WI38 (cell line): ENCODE measurements at regions not wholly inside any gene's neighbourhood (a gene's known extent, or its start where the extent isn't known, plus 50 kb on each side); places are given as distances from the start of the nearest gene placed in this dataset.

Experiments
- H3K4me3 ChIP-seq: 2 replicates; pipeline ENCODE4 v1.5.1; 2011; ENCODE audit warnings: low read depth, mild to moderate bottlenecking, control low read depth, low read length
- CTCF ChIP-seq: IDR thresholded peaks from 2 replicates; pipeline ENCODE4 v1.5.1; 2012; ENCODE audit warnings: low read depth, mild to moderate bottlenecking, control low read depth, low read length

DNA sequence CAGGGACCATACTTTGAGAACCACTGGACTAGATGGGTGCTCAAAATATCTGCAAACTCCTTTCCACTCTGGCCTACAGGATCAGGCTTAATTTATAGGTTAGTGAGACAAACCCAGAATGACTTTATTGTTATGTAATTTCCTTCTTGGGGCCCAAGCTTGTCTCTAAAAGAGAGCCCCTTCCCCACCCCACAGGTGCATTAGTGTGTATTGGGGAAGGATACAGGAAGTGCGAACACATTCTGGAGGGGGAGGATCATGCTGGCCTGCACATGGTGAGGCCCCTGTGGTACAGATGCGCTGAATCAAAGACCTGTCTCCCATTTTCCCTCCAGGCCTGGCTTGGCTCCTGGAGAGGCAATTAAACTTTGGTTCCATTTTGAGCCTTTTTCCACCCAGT lies 273.0 kb upstream of the LRTM1 start:
- H3K4me3 ChIP-seq, result no peak overlapping the region
- no peak for TF ChIP-seq CTCF

- TF ChIP-seq CTCF, result no peak
- H3K4me3 ChIP-seq, result no peak overlapping the region
These were observed 270.7 kb upstream of the LRTM1 start for GRCh38 chr3:55198554-55198953.

GRCh38 chr3:55197021-55197420 lies 269.2 kb upstream of the LRTM1 start:
- H3K4me3 ChIP-seq, result no peak overlapping the region
- no peak for TF ChIP-seq CTCF

GRCh38 chr3:55196495-55196894 lies 268.6 kb upstream of the LRTM1 start:
- no peak for TF ChIP-seq CTCF
- H3K4me3 ChIP-seq, result no peak overlapping the region

- no peak for TF ChIP-seq CTCF
- H3K4me3 ChIP-seq, result no peak overlapping the region
These were observed 266.5 kb upstream of the LRTM1 start for GRCh38 chr3:55194376-55194775.

GRCh38 chr3:55191911-55192775 lies 264.3 kb upstream of the LRTM1 start:
- no peak for TF ChIP-seq CTCF
- no peak overlapping the region for H3K4me3 ChIP-seq

GRCh38 chr3:55190331-55190730 lies 262.5 kb upstream of the LRTM1 start:
- no peak for TF ChIP-seq CTCF
- H3K4me3 ChIP-seq, result no peak overlapping the region
